Esophagus squamous epithelium (tissue), 5 donors: ENCODE measurements at regions not wholly inside any gene's neighbourhood (a gene's known extent, or its start where the extent isn't known, plus 50 kb on each side); places are given as distances from the start of the nearest gene placed in this dataset.

ENCODE experiments used
- DNase-seq: peaks from one replicate; lab custom pipeline; 2025; lab: John Stamatoyannopoulos, UW
- H3K27ac ChIP-seq, 4 donors: fragments of 200-600 bp; sonication (generic); one replicate each; pipeline ENCODE4 v1.5.1; 2016 to 2019; ENCODE audit warnings: mild to moderate bottlenecking in 1 of 4
- H3K27me3 ChIP-seq, 4 donors: fragments of 200-600 bp; sonication (generic); 1 replicate in 3 of 4; 2 replicates in 1 of 4; pipeline versions ENCODE4 v1.5.1 to v1.6.0; 2017 to 2021; ENCODE audit warnings: antibody characterized with exemption in 1 of 4
- H3K36me3 ChIP-seq, 3 donors: fragments of 200-600 bp; sonication (generic); one replicate each; pipeline ENCODE4 v1.5.1; 2016 to 2019
- H3K4me1 ChIP-seq, 3 donors: fragments of 200-600 bp; sonication (generic); one replicate each; pipeline ENCODE4 v1.5.1; 2017 to 2019
- H3K4me3 ChIP-seq, 4 donors: fragments of 200-600 bp; sonication (generic); 1 replicate in 3 of 4; 2 replicates in 1 of 4; pipeline ENCODE4 v1.5.1; 2016 to 2019; ENCODE audit warnings: mild to moderate bottlenecking in 2 of 4, moderate library complexity in 1 of 4
- H3K9me3 ChIP-seq, 3 donors: fragments of 200-600 bp; sonication (generic); one replicate each; pipeline ENCODE4 v1.5.1; 2016 to 2019
- CTCF ChIP-seq, 6 experiments: fragments of 450-650 bp in 4 of 6; fragments of 200-600 bp in 2 of 6; sonication (generic) in 2 of 6; IDR thresholded peaks; one replicate each; pipeline ENCODE4 v1.5.1; 2016 to 2019; ENCODE audit warnings: antibody characterized with exemption in 6 of 6, mild to moderate bottlenecking in 4 of 6, moderate library complexity in 4 of 6
- POLR2A ChIP-seq, 4 donors: fragments of 450-650 bp; IDR thresholded peaks; one replicate each; pipeline ENCODE4 v1.6.1; 2017; ENCODE audit warnings: antibody characterized with exemption in 4 of 4, mild to moderate bottlenecking in 4 of 4, moderate library complexity in 3 of 4
- WGBS, 2 donors: methylation state at CpG; one replicate each; pipeline ENCODE4 v1.1.5; 2018; 5-methylcytosine and 5-hydroxymethylcytosine counted together
- intact Hi-C: fragments of 100-400 bp; cut with DNase I; formaldehyde crosslinking; loops from one replicate; pipeline ENCODE4 v1.15.0; 2022
- donor health status: DM: yes; HTN: yes; CAD: no.

GRCh38 chr6:66068907-66069306 is 361.9 kb upstream of the EYS start:
- DNase-seq, result no peak
- intact Hi-C loops, result no loop called here
- Histone ChIP-seq H3K27ac (no peak overlapping the region), H3K36me3 (no peaks in the 10 kb centered on the region), H3K9me3 (no peaks in the 10 kb centered on the region), H3K27me3 (no peaks in the 10 kb centered on the region), H3K4me1 (no peaks in the 10 kb centered on the region), H3K4me3 (no peak overlapping the region)
- no peak for TF ChIP-seq POLR2A (IDR thresholded peaks at IDR 0.05)
- no peak for TF ChIP-seq CTCF (IDR thresholded peaks at IDR 0.05)

- DNase-seq, result no peak
- TF ChIP-seq POLR2A (IDR thresholded peaks at IDR 0.05), result no peak
- TF ChIP-seq CTCF (IDR thresholded peaks at IDR 0.05), result no peak
- Histone ChIP-seq H3K36me3 (no peaks in the 10 kb centered on the region), H3K27me3 (no peaks in the 10 kb centered on the region), H3K4me3 (no peak overlapping the region), H3K27ac (no peak overlapping the region), H3K9me3 (no peaks in the 10 kb centered on the region), H3K4me1 (no peaks in the 10 kb centered on the region)
- intact Hi-C loops, result no loop called here
These were observed 361.0 kb upstream of the EYS start for GRCh38 chr6:66068033-66068432.

GRCh38 chr6:66065313-66065712 is 358.3 kb upstream of the EYS start:
- no peak overlapping the region for H3K4me3 ChIP-seq
- no peaks in the 10 kb centered on the region for H3K36me3 ChIP-seq
- 63 to 70% methylated on average over 1 of the region's 1 CpG for WGBS, 2 donors
- intact Hi-C loops, result no loop called here
- H3K9me3 ChIP-seq, result no peaks in the 10 kb centered on the region
- no peaks in the 10 kb centered on the region for H3K27me3 ChIP-seq
- no peak for DNase-seq
- TF ChIP-seq POLR2A (IDR thresholded peaks at IDR 0.05) (no peak), CTCF (IDR thresholded peaks at IDR 0.05) (no peak)
- no peaks in the 10 kb centered on the region for H3K4me1 ChIP-seq
- no peak overlapping the region for H3K27ac ChIP-seq

GRCh38 chr6:66057034-66057433 is 350.0 kb upstream of the EYS start:
- intact Hi-C loops, result no loop called here
- Histone ChIP-seq H3K9me3 (no peaks in the 10 kb centered on the region), H3K4me3 (no peak overlapping the region), H3K4me1 (no peaks in the 10 kb centered on the region), H3K27me3 (no peaks in the 10 kb centered on the region), H3K36me3 (no peaks in the 10 kb centered on the region), H3K27ac (no peak overlapping the region)
- TF ChIP-seq CTCF (IDR thresholded peaks at IDR 0.05), result no peak
- no peak for TF ChIP-seq POLR2A (IDR thresholded peaks at IDR 0.05)
- DNase-seq, result no peak
- WGBS, 2 donors, result 83 to 86% methylated on average over 1 of the region's 1 CpG

GRCh38 chr6:66054967-66055366 is 347.9 kb upstream of the EYS start:
- WGBS, 2 donors, result 73 to 80% methylated on average over 2 of the region's 2 CpGs
- Histone ChIP-seq H3K27ac (no peak overlapping the region), H3K27me3 (no peaks in the 10 kb centered on the region), H3K9me3 (no peaks in the 10 kb centered on the region), H3K4me1 (no peaks in the 10 kb centered on the region), H3K36me3 (no peaks in the 10 kb centered on the region), H3K4me3 (no peak overlapping the region)
- TF ChIP-seq CTCF (IDR thresholded peaks at IDR 0.05) (no peak), POLR2A (IDR thresholded peaks at IDR 0.05) (no peak)
- intact Hi-C loops, result no loop called here
- no peak for DNase-seq
